CD14-positive monocyte (primary cell): ENCODE measurements at regions not wholly inside any gene's neighbourhood (a gene's known extent, or its start where the extent isn't known, plus 50 kb on each side); places are given as distances from the start of the nearest gene placed in this dataset.

ENCODE experiments used
- DNase-seq, 3 donors: peaks; one replicate each; pipeline ENCODE4 v3.0.0-alpha.2; 2011 to 2022
- H2AFZ ChIP-seq: 2 replicates; pipeline ENCODE4 v1.6.0; 2012; ENCODE audit warnings: mild to moderate bottlenecking, low read depth, low read length, inconsistent platforms; ENCODE audit not compliant: insufficient read depth, poor library complexity, severe bottlenecking
- H3K27ac ChIP-seq, 2 donors: 1 replicate in 1 of 2; 2 replicates in 1 of 2; pipeline ENCODE4 v1.5.1; 2012 to 2013; ENCODE audit warnings: low read length in 2 of 2, control low read depth in 1 of 2, inconsistent platforms in 1 of 2, low read depth in 1 of 2, mild to moderate bottlenecking in 1 of 2
- H3K27me3 ChIP-seq, 2 donors: one replicate each; pipeline versions ENCODE4 v1.6.0 to v1.6.1; 2011 to 2013; ENCODE audit warnings: low read length in 2 of 2; ENCODE audit not compliant: control insufficient read depth in 2 of 2, insufficient read depth in 2 of 2
- H3K36me3 ChIP-seq, 2 donors: replicated peaks in 1 of 2; 1 replicate in 1 of 2; 2 replicates in 1 of 2; pipeline versions ENCODE4 v1.5.1 to v1.6.1; 2012 to 2013; ENCODE audit warnings: low read length in 2 of 2, control low read depth in 1 of 2, inconsistent platforms in 1 of 2, mild to moderate bottlenecking in 1 of 2; ENCODE audit not compliant: insufficient read depth in 2 of 2, control insufficient read depth in 1 of 2
- H3K4me1 ChIP-seq, 2 donors: 1 replicate in 1 of 2; 2 replicates in 1 of 2; pipeline versions ENCODE4 v1.5.1 to v1.6.1; 2012 to 2013; ENCODE audit warnings: low read length in 2 of 2, control low read depth in 1 of 2, inconsistent platforms in 1 of 2, mild to moderate bottlenecking in 1 of 2, moderate library complexity in 1 of 2; ENCODE audit not compliant: insufficient read depth in 2 of 2, control insufficient read depth in 1 of 2
- H3K4me2 ChIP-seq: replicated peaks from 2 replicates; pipeline ENCODE3; 2012; ENCODE audit warnings: low read length, moderate library complexity, mild to moderate bottlenecking; ENCODE audit not compliant: poor library complexity, severe bottlenecking; ENCODE audit errors: extremely low read depth
- H3K4me3 ChIP-seq, 3 experiments: fragments of 200-600 bp in 1 of 3; sonication (generic) in 1 of 3; replicated peaks in 1 of 3; 1 replicate in 2 of 3; 2 replicates in 1 of 3; pipeline ENCODE4 v1.5.1; 2011 to 2013; ENCODE audit warnings: low read length in 3 of 3, mild to moderate bottlenecking in 3 of 3, control low read depth in 2 of 3, low read depth in 2 of 3, inconsistent platforms in 1 of 3, moderate library complexity in 1 of 3
- H3K79me2 ChIP-seq: 2 replicates; pipeline ENCODE4 v1.6.0; 2012; ENCODE audit warnings: mild to moderate bottlenecking, control low read depth, inconsistent platforms, low read length, moderate library complexity; ENCODE audit not compliant: insufficient read depth
- H3K9ac ChIP-seq: 2 replicates; pipeline ENCODE4 v1.6.0; 2017; ENCODE audit warnings: low read length, mild to moderate bottlenecking; ENCODE audit not compliant: insufficient read depth, poor library complexity, severe bottlenecking
- H3K9me3 ChIP-seq, 2 donors: replicated peaks in 1 of 2; 1 replicate in 1 of 2; 2 replicates in 1 of 2; pipeline versions ENCODE4 v1.5.1 to v1.6.1; 2012 to 2013; ENCODE audit warnings: low read length in 2 of 2, control low read depth in 1 of 2; ENCODE audit not compliant: control insufficient read depth in 1 of 2, insufficient read depth in 1 of 2
- H4K20me1 ChIP-seq: 2 replicates; pipeline ENCODE4 v1.6.0; 2012; ENCODE audit warnings: mild to moderate bottlenecking, low read length, control low read depth, moderate library complexity; ENCODE audit not compliant: insufficient read depth
- H3K27ac Mint-ChIP-seq, 7 donors: one replicate each; pipeline ENCODE4 v1.8.0; 2020; ENCODE audit warnings: mild to moderate bottlenecking in 7 of 7, mixed read lengths in 7 of 7, moderate library complexity in 6 of 7, inconsistent platforms in 2 of 7
- H3K27me3 Mint-ChIP-seq, 3 donors: one replicate each; pipeline ENCODE4 v1.8.0; 2021 to 2022; ENCODE audit warnings: low read depth in 3 of 3, mild to moderate bottlenecking in 3 of 3, mixed read lengths in 3 of 3, moderate library complexity in 3 of 3, inconsistent platforms in 1 of 3
- H3K36me3 Mint-ChIP-seq, 2 donors: one replicate each; pipeline ENCODE4 v1.8.0; 2020; ENCODE audit warnings: mixed read lengths in 2 of 2, inconsistent platforms in 1 of 2, mild to moderate bottlenecking in 1 of 2
- H3K4me1 Mint-ChIP-seq: one replicate; pipeline ENCODE4 v1.8.0; 2020; ENCODE audit warnings: mild to moderate bottlenecking, mixed read lengths
- H3K4me3 Mint-ChIP-seq, 2 donors: one replicate each; pipeline ENCODE4 v1.8.0; 2020; ENCODE audit warnings: mild to moderate bottlenecking in 2 of 2, mixed read lengths in 2 of 2, moderate library complexity in 1 of 2
- H3K9me3 Mint-ChIP-seq, 7 donors: one replicate each; pipeline ENCODE4 v1.8.0; 2020 to 2022; ENCODE audit warnings: mixed read lengths in 7 of 7, mild to moderate bottlenecking in 6 of 7, moderate library complexity in 6 of 7, inconsistent platforms in 2 of 7
- WGBS: methylation state at CpG from one replicate; pipeline ENCODE4 v1.1.5; 2013; ENCODE audit warnings: missing lambda C conversion rate; ENCODE audit not compliant: insufficient coverage; 5-methylcytosine and 5-hydroxymethylcytosine counted together
- intact Hi-C, 2 donors: fragments of 100-400 bp; cut with micrococcal nuclease; formaldehyde crosslinking; loops; one replicate each; pipeline versions ENCODE4 v1.15.0 to v1.15.1; 2023
- TF ChIP-seq, protein P1 (sequence below): fragments of 200-600 bp; IDR thresholded peaks from one replicate; pipeline ENCODE4 v1.8.0; 2022; ENCODE audit warnings: antibody characterized with exemption, mild to moderate bottlenecking

DNA sequence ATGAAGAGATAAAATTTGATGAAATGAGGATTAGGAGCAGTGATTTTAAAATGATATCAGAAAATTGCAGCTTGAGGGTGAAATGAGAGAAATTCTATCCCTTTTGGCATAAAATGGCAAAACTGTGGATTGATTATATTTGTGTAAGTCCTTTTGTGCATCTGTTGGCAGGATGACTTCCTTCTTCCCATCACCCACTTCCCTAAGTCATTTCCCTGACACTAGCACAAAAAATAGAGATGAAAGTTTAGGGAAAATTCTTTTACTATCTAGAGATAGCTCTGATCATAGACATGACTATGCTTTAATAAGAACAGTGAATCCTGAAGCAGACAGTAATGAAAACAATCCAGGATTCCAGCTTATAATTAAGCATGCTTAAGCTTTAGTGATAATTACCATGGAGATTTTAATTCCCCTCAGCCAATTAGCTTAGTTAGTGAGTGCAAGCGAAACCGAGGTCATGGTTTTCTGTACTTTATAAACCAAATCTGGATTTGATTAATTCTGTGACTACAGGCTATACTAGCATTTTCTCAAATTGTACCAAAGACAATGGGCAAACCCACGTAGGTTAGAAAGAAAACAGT, 163.6 kb upstream of the TARS1 start:
- no peak overlapping the region for H3K9ac ChIP-seq
- intact Hi-C loops = no loop called here
- H3K27ac Mint-ChIP-seq = no peak overlapping the region
- H3K4me1 Mint-ChIP-seq = no peaks in the 10 kb centered on the region
- no peak overlapping the region for H3K4me2 ChIP-seq
- H4K20me1 ChIP-seq = no peaks in the 10 kb centered on the region
- H3K9me3 Mint-ChIP-seq = peaks cover 0 to 3% (median 0%) of the 10 kb centered on the region in 7 donors
- 100% methylated on average over 1 of the region's 3 CpGs for WGBS
- H3K4me1 ChIP-seq = no peaks in the 10 kb centered on the region
- no peaks in the 10 kb centered on the region for H3K9me3 ChIP-seq
- DNase-seq = no peak
- no peak overlapping the region for H2AFZ ChIP-seq
- no peak overlapping the region for H3K4me3 ChIP-seq
- no peaks in the 10 kb centered on the region for H3K36me3 Mint-ChIP-seq
- H3K36me3 ChIP-seq = no peaks in the 10 kb centered on the region
- no peaks in the 10 kb centered on the region for H3K27me3 ChIP-seq
- no peak overlapping the region for H3K4me3 Mint-ChIP-seq
- peaks cover 0 to 2% (median 0%) of the 10 kb centered on the region in 3 donors for H3K27me3 Mint-ChIP-seq
- H3K79me2 ChIP-seq = no peaks in the 10 kb centered on the region
- TF ChIP-seq, protein P1, sequence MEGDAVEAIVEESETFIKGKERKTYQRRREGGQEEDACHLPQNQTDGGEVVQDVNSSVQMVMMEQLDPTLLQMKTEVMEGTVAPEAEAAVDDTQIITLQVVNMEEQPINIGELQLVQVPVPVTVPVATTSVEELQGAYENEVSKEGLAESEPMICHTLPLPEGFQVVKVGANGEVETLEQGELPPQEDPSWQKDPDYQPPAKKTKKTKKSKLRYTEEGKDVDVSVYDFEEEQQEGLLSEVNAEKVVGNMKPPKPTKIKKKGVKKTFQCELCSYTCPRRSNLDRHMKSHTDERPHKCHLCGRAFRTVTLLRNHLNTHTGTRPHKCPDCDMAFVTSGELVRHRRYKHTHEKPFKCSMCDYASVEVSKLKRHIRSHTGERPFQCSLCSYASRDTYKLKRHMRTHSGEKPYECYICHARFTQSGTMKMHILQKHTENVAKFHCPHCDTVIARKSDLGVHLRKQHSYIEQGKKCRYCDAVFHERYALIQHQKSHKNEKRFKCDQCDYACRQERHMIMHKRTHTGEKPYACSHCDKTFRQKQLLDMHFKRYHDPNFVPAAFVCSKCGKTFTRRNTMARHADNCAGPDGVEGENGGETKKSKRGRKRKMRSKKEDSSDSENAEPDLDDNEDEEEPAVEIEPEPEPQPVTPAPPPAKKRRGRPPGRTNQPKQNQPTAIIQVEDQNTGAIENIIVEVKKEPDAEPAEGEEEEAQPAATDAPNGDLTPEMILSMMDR = no peak
- H3K27ac ChIP-seq = no peak overlapping the region

DNA sequence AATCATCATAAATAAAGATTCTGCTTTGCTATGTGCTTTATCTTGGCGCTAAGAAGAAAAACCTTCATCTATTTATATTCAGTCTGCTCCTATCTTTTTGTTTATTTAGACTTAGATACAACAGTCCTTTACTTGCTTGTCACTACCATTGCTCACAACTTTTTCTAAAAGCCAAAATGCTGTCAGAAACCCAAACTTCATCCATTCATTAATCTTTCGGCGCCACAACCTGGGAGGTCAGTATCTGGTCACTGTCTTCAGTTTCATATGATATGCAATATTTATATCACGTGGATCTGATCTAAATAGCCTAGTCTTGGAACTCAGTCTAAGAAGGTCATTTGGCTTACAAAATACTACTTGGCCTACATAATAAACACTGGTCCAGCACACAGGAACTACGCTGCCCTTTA, 159.3 kb upstream of the TARS1 start:
- Histone ChIP-seq H3K27me3 (no peaks in the 10 kb centered on the region), H3K4me2 (no peak overlapping the region), H3K9ac (no peak overlapping the region), H3K27ac (no peak overlapping the region), H3K4me1 (no peaks in the 10 kb centered on the region), H3K79me2 (no peaks in the 10 kb centered on the region), H4K20me1 (no peaks in the 10 kb centered on the region), H3K4me3 (no peak overlapping the region), H2AFZ (no peak overlapping the region), H3K9me3 (no peaks in the 10 kb centered on the region), H3K36me3 (no peaks in the 10 kb centered on the region)
- Mint-ChIP-seq H3K4me3 (no peak overlapping the region), H3K27me3 (no peaks in the 10 kb centered on the region), H3K27ac (no peak overlapping the region), H3K4me1 (no peaks in the 10 kb centered on the region), H3K36me3 (no peaks in the 10 kb centered on the region), H3K9me3 (peaks cover 0 to 3% (median 0%) of the 10 kb centered on the region in 7 donors)
- WGBS = 90% methylated on average over 2 of the region's 5 CpGs
- intact Hi-C loops = no loop called here
- DNase-seq = no peak
- TF ChIP-seq, protein P1 = no peak
